Spleen (tissue), 7 donors: ENCODE measurements at regions not wholly inside any gene's neighbourhood (a gene's known extent, or its start where the extent isn't known, plus 50 kb on each side); places are given as distances from the start of the nearest gene placed in this dataset.

ENCODE experiments used
- POLR2A ChIP-seq, 3 donors: fragments of 450-650 bp; IDR thresholded peaks; one replicate each; pipeline ENCODE4 v1.5.1; 2017; ENCODE audit warnings: antibody characterized with exemption in 3 of 3, mild to moderate bottlenecking in 1 of 3
- TF ChIP-seq, protein P1 (sequence below), 11 experiments: fragments of 200-600 bp in 7 of 11; fragments of 450-650 bp in 4 of 11; sonication (generic) in 4 of 11; IDR thresholded peaks in 8 of 11; conservative IDR thresholded peaks in 3 of 11; 1 replicate in 7 of 11; 2 replicates in 4 of 11; pipeline versions ENCODE4 v1.4.0 to v1.8.0; 2016 to 2021; ENCODE audit warnings: antibody characterized with exemption in 11 of 11, inconsistent platforms in 4 of 11, mild to moderate bottlenecking in 1 of 11
- donor health status: DM: no; HTN: no; CAD: no; lungs with moderate emphysema.
- donor health status: DM: no; HTN: no; CAD: no.
- donor health status: DM: no; HTN: no; CAD: no.

DNA sequence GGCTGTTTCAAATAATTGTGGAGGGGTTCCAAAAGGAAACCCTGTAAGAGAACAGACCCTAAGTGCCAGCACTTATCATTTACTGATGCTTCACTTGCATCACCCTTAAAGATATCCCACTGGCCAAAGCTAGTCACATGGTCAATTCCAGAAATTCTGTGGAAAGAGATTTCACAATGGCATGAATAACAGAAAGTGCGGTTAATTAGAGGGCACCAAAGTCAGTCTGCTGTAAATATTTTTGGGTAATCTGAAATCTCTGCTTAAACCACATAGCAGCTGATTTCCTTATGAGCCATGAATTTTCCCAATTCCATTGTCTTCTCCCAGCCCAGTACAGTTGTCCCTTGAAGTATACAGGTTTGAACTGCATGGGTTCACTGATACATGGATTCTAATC, 346.1 kb downstream of the SI start:
- no peak for TF ChIP-seq POLR2A (IDR thresholded peaks at IDR 0.05)
- TF ChIP-seq, protein P1, sequence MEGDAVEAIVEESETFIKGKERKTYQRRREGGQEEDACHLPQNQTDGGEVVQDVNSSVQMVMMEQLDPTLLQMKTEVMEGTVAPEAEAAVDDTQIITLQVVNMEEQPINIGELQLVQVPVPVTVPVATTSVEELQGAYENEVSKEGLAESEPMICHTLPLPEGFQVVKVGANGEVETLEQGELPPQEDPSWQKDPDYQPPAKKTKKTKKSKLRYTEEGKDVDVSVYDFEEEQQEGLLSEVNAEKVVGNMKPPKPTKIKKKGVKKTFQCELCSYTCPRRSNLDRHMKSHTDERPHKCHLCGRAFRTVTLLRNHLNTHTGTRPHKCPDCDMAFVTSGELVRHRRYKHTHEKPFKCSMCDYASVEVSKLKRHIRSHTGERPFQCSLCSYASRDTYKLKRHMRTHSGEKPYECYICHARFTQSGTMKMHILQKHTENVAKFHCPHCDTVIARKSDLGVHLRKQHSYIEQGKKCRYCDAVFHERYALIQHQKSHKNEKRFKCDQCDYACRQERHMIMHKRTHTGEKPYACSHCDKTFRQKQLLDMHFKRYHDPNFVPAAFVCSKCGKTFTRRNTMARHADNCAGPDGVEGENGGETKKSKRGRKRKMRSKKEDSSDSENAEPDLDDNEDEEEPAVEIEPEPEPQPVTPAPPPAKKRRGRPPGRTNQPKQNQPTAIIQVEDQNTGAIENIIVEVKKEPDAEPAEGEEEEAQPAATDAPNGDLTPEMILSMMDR (IDR thresholded peaks at IDR 0.05 in 8 of 11, conservative IDR thresholded peaks at IDR 0.05 in 3 of 11): no peak
